HCT116 (cell line): ENCODE measurements at regions not wholly inside any gene's neighbourhood (a gene's known extent, or its start where the extent isn't known, plus 50 kb on each side); places are given as distances from the start of the nearest gene placed in this dataset.

Source experiments
- ATAC-seq: fragments of 200-7000 bp; cut with Tn5 transposase; 2 replicates; pipeline ENCODE4 v1.9.1; 2020; ENCODE audit warnings: mild to moderate bottlenecking, moderate library complexity
- BruUV-seq: library from RNA; stranded (reverse); fragments of 400-500 nt; replicated peaks from 2 replicates; lab custom pipeline; 2021; lab: Mats Ljungman, UMichigan
- CTCF ChIA-PET: fragments of 300-600 bp; sonication (Branson Sonifier 250); formaldehyde crosslinking; loops from one replicate; lab custom pipeline; 2021; ENCODE audit warnings: antibody characterized with exemption; lab: Charles Lee
- POLR2A ChIA-PET: fragments of 300-600, 350-600 bp; sonication (Branson Sonifier 250); formaldehyde crosslinking; loops from one replicate; lab custom pipeline; 2021; ENCODE audit warnings: antibody characterized with exemption; lab: Charles Lee
- RAD21 ChIA-PET, 2 experiments: fragments of 300-600 bp; sonication (Branson Sonifier 250); formaldehyde crosslinking; loops; one replicate each; lab custom pipeline; 2023; ENCODE audit warnings: low total read pairs in 2 of 2; ENCODE audit not compliant: uncharacterized antibody in 2 of 2, unreplicated experiment in 2 of 2, low non-redundant PET in 1 of 2; lab: Charles Lee
- DNase-seq: peaks from one replicate; pipeline ENCODE4 v3.0.0-alpha.2; 2010; ENCODE audit warnings: low read depth, low spot score
- H2AFZ ChIP-seq: fragments of 200-600 bp; shearing (Covaris generic), sonication (generic); 2 replicates; pipeline ENCODE4 v1.6.1; 2017; ENCODE audit warnings: low read depth, mixed run types, mixed read lengths, antibody characterized with exemption, low read length; ENCODE audit not compliant: poor library complexity, severe bottlenecking
- H3K27ac ChIP-seq: 2 replicates; pipeline ENCODE4 v1.5.1; 2012; ENCODE audit warnings: low read depth, low read length
- H3K27me3 ChIP-seq: fragments of 200-600 bp; sonication (generic); 2 replicates; pipeline ENCODE4 v1.6.1; 2016; ENCODE audit warnings: mixed run types, low read length, mixed read lengths; ENCODE audit not compliant: insufficient read depth
- H3K36me3 ChIP-seq, 2 experiments: fragments of 200-500 bp in 1 of 2; fragments of 200-600 bp in 1 of 2; sonication (Bioruptor generic) in 1 of 2; sonication (generic) in 1 of 2; 2 replicates each; pipeline versions ENCODE4 v1.5.1 to v1.6.1; 2014 to 2016; ENCODE audit warnings: low read length in 2 of 2, inconsistent platforms in 1 of 2, mixed read lengths in 1 of 2, mixed run types in 1 of 2; ENCODE audit not compliant: insufficient read depth in 2 of 2, control insufficient read depth in 1 of 2
- H3K4me1 ChIP-seq, 2 experiments: fragments of 200-600 bp in 1 of 2; sonication (generic) in 1 of 2; 2 replicates each; pipeline versions ENCODE4 v1.5.1 to v1.6.1; 2012 to 2017; ENCODE audit warnings: low read length in 2 of 2, inconsistent platforms in 1 of 2, mild to moderate bottlenecking in 1 of 2, mixed read lengths in 1 of 2, mixed run types in 1 of 2, moderate library complexity in 1 of 2; ENCODE audit not compliant: insufficient read depth in 2 of 2, control insufficient read depth in 1 of 2
- H3K4me2 ChIP-seq: fragments of 200-600 bp; sonication (generic); 2 replicates; pipeline ENCODE4 v1.6.1; 2017; ENCODE audit warnings: mixed run types, low read length, mixed read lengths
- H3K4me3 ChIP-seq, 2 experiments: fragments of 200-600 bp in 1 of 2; sonication (generic) in 1 of 2; replicated peaks in 1 of 2; 2 replicates each; pipeline ENCODE4 v1.5.1; 2011 to 2016; ENCODE audit warnings: low read length in 2 of 2, control low read depth in 1 of 2, low read depth in 1 of 2, mild to moderate bottlenecking in 1 of 2, mixed read lengths in 1 of 2, mixed run types in 1 of 2
- H3K79me2 ChIP-seq: fragments of 200-600 bp; sonication (generic); 2 replicates; pipeline ENCODE4 v1.6.1; 2017; ENCODE audit warnings: mild to moderate bottlenecking, mixed run types, low read length, moderate library complexity, mixed read lengths; ENCODE audit not compliant: insufficient read depth
- H3K9ac ChIP-seq: fragments of 200-600 bp; sonication (generic); 2 replicates; pipeline ENCODE4 v1.6.1; 2016; ENCODE audit warnings: low read length, mixed read lengths
- H3K9me2 ChIP-seq: fragments of 200-600 bp; sonication (generic), shearing (Covaris generic); 2 replicates; pipeline ENCODE4 v1.6.1; 2017; ENCODE audit warnings: mixed run types, mild to moderate bottlenecking, moderate library complexity; ENCODE audit not compliant: insufficient read depth
- H3K9me3 ChIP-seq, 2 experiments: fragments of 200-500 bp in 1 of 2; fragments of 200-600 bp in 1 of 2; sonication (Bioruptor generic) in 1 of 2; sonication (generic) in 1 of 2; 2 replicates each; pipeline ENCODE4 v1.6.1; 2014 to 2017; ENCODE audit warnings: low read length in 2 of 2, mixed read lengths in 2 of 2, inconsistent platforms in 1 of 2, low read depth in 1 of 2, mild to moderate bottlenecking in 1 of 2, mixed run types in 1 of 2, moderate library complexity in 1 of 2; ENCODE audit not compliant: control insufficient read depth in 1 of 2, insufficient read depth in 1 of 2
- H4K20me1 ChIP-seq: fragments of 200-600 bp; sonication (generic), shearing (Covaris generic); 2 replicates; pipeline ENCODE4 v1.6.1; 2017; ENCODE audit warnings: mixed run types, mild to moderate bottlenecking, moderate library complexity; ENCODE audit not compliant: insufficient read depth
- EGR1 ChIP-seq: IDR thresholded peaks from 2 replicates; pipeline ENCODE4 v1.6.1; 2012; ENCODE audit warnings: low read depth
- ELF1 ChIP-seq: IDR thresholded peaks from 2 replicates; pipeline ENCODE4 v1.6.1; 2012; ENCODE audit warnings: low read depth, borderline replicate concordance
- EZH2 ChIP-seq: fragments of 200-600 bp; sonication (generic); IDR thresholded peaks from 2 replicates; pipeline ENCODE4 v1.6.1; 2017; ENCODE audit warnings: antibody characterized with exemption, mixed run types
- POLR2A ChIP-seq: IDR thresholded peaks from 2 replicates; pipeline ENCODE4 v1.7.0; 2011; ENCODE audit warnings: borderline replicate concordance; ENCODE audit not compliant: insufficient read depth, insufficient read length; ENCODE audit errors: extremely low read depth
- POLR2AphosphoS5 ChIP-seq: IDR thresholded peaks from 2 replicates; pipeline ENCODE4 v1.6.1; 2011; ENCODE audit warnings: mild to moderate bottlenecking, low read depth, low read length, moderate library complexity
- SP1 ChIP-seq: IDR thresholded peaks from 2 replicates; pipeline ENCODE4 v1.6.1; 2012; ENCODE audit warnings: low read depth
- SRF ChIP-seq: IDR thresholded peaks from 2 replicates; pipeline ENCODE4 v1.6.1; 2012; ENCODE audit warnings: low read depth
- ZFX ChIP-seq: fragments of 450-650 bp; IDR thresholded peaks from 2 replicates; pipeline ENCODE4 v1.6.1; 2017
- ZNF274 ChIP-seq: fragments of 200-500 bp; sonication (Bioruptor generic); IDR thresholded peaks from 2 replicates; pipeline ENCODE4 v1.6.1; 2014; ENCODE audit warnings: mild to moderate bottlenecking, low read depth, low read length, inconsistent platforms
- intact Hi-C: fragments of 100-400 bp; cut with micrococcal nuclease; formaldehyde crosslinking; loops from 2 replicates; pipeline ENCODE4 v1.10.0; 2022
- TF ChIP-seq, protein P1 (sequence below): IDR thresholded peaks from 2 replicates; pipeline ENCODE4 v1.6.1; 2011; ENCODE audit warnings: mild to moderate bottlenecking, low read length, moderate library complexity; ENCODE audit not compliant: insufficient replicate concordance; ENCODE audit errors: extremely low read depth

DNA sequence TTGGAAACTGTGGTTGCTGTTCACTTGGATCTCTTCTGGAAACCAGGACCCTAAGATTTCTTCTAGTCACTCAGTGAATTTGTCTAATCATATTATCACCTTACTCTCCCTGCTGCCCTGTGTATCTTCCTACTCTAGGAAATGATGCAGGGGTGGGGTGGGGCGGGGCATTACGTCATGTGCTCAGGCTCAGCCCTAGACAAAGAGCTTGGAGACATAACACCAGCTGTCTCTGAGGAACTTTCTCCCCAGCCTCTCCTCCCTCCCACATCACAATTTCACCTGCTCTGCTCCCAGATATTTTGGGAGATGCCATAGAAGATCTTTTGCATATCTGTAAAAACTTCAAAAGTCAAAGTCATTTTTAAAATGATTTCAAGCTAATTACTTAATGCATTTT lies 470.4 kb downstream of the ZSWIM6 start:
- CTCF ChIA-PET: interaction anchor here (1.3 kb wide), 1 partner anchor 34 kb away, joined by 4 read pairs; no protein-coding TSS in a partner anchor

DNA sequence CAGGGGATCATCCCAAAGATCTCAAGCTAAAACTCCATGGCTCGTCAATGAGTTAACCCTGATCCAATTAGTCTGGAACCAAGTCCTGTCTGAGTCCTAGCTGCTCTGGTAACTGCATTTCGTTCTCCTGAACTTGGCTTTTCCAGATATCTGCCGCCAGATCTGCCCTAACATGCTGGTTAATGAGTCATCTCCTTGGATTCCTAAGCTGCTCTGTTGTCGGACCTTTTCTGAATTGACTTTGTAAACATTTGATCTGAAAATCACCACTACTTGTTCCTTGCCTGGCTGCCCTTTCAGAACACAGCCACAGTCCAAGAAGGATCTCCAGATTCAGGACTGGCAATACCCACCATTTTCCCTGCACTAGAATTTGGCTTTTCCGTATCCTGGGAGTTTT lies 473.0 kb downstream of the ZSWIM6 start:
- ChIA-PET POLR2A (no interaction called here), CTCF (no interaction called here), RAD21 (no interaction called here)
- ATAC-seq (peak; percentile 63), DNase-seq (no peak)
- Histone ChIP-seq H3K9ac (no peak overlapping the region), H3K79me2 (no peaks in the 10 kb centered on the region), H3K4me3 (no peak overlapping the region), H3K4me2 (peak overlapping the region; percentile 24), H3K36me3 (no peaks in the 10 kb centered on the region), H3K27me3 (peaks cover 36% of the 10 kb centered on the region; the same call in 1 of the 2 replicates), H3K9me2 (no peaks in the 10 kb centered on the region), H3K4me1 (peaks cover 9 to 10% of the 10 kb centered on the region in 2 experiments), H4K20me1 (no peaks in the 10 kb centered on the region), H3K9me3 (no peaks in the 10 kb centered on the region), H3K27ac (no peak overlapping the region), H2AFZ (no peak overlapping the region)
- no TSS peak for BruUV-seq
- intact Hi-C loops: no loop called here
- no peak for TF ChIP-seq POLR2AphosphoS5
- TF ChIP-seq ELF1: no peak
- no peak for TF ChIP-seq ZFX
- TF ChIP-seq, protein P1, sequence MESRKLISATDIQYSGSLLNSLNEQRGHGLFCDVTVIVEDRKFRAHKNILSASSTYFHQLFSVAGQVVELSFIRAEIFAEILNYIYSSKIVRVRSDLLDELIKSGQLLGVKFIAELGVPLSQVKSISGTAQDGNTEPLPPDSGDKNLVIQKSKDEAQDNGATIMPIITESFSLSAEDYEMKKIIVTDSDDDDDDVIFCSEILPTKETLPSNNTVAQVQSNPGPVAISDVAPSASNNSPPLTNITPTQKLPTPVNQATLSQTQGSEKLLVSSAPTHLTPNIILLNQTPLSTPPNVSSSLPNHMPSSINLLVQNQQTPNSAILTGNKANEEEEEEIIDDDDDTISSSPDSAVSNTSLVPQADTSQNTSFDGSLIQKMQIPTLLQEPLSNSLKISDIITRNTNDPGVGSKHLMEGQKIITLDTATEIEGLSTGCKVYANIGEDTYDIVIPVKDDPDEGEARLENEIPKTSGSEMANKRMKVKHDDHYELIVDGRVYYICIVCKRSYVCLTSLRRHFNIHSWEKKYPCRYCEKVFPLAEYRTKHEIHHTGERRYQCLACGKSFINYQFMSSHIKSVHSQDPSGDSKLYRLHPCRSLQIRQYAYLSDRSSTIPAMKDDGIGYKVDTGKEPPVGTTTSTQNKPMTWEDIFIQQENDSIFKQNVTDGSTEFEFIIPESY: no peak

More for the DNA sequence above, 470.4 kb downstream of the ZSWIM6 start:
- Histone ChIP-seq H3K9ac (no peak overlapping the region), H3K27ac (no peak overlapping the region), H3K4me2 (no peak overlapping the region)
- POLR2A ChIA-PET: no interaction called here
- TF ChIP-seq POLR2A: no peak
- TF ChIP-seq SP1: no peak
- no peak for TF ChIP-seq ZNF274
- TF ChIP-seq POLR2AphosphoS5: no peak
- no peak for TF ChIP-seq EZH2
- TF ChIP-seq SRF: no peak
- TF ChIP-seq EGR1: no peak
- TF ChIP-seq, all 23 proteins: peak for 0
- DNase-seq (no peak), ATAC-seq (no peak)
- Histone ChIP-seq H3K4me1 (peaks cover 9 to 10% of the 10 kb centered on the region in 2 experiments), H3K27me3 (peaks cover 36% of the 10 kb centered on the region; the same call in 1 of the 2 replicates), H3K79me2 (no peaks in the 10 kb centered on the region), H3K9me3 (no peaks in the 10 kb centered on the region), H3K9me2 (no peaks in the 10 kb centered on the region), H2AFZ (no peak overlapping the region), H4K20me1 (no peaks in the 10 kb centered on the region), H3K36me3 (no peaks in the 10 kb centered on the region), H3K4me3 (no peak overlapping the region)
- BruUV-seq: no TSS peak
- intact Hi-C loops: no loop called here
- RAD21 ChIA-PET: no interaction called here
